ENCODE measurements at regions not wholly inside any gene's neighbourhood (a gene's known extent, or its start where the extent isn't known, plus 50 kb on each side); places are given as distances from the start of the nearest gene placed in this dataset.

GRCh38 chr6:74752303-74752702 lies 453.6 kb downstream of the COL12A1 start:
- Histone ChIP-seq H3K4me1 (ENCODE audit: control insufficient read depth, insufficient read depth, low read length) (no peaks in the 10 kb centered on the region), H3K27ac (ENCODE audit: low read length) (no peak overlapping the region), H3K27me3 (ENCODE audit: control insufficient read depth, insufficient read depth, low read length) (no peaks in the 10 kb centered on the region), H3K9me3 (ENCODE audit: control insufficient read depth, insufficient read depth, low read length) (no peaks in the 10 kb centered on the region), H3K4me3 (ENCODE audit: low read length) (no peak overlapping the region), H3K36me3 (ENCODE audit: control insufficient read depth, insufficient read depth, low read length) (no peaks in the 10 kb centered on the region)
- 89% methylated on average over 2 of the region's 3 CpGs for WGBS (ENCODE audit: insufficient coverage)
- H3K9me3 Mint-ChIP-seq = peaks cover 6 to 9% of the 10 kb centered on the region in 2 donors
- no peaks in the 10 kb centered on the region for H3K4me1 Mint-ChIP-seq
- TF ChIP-seq, protein P1, sequence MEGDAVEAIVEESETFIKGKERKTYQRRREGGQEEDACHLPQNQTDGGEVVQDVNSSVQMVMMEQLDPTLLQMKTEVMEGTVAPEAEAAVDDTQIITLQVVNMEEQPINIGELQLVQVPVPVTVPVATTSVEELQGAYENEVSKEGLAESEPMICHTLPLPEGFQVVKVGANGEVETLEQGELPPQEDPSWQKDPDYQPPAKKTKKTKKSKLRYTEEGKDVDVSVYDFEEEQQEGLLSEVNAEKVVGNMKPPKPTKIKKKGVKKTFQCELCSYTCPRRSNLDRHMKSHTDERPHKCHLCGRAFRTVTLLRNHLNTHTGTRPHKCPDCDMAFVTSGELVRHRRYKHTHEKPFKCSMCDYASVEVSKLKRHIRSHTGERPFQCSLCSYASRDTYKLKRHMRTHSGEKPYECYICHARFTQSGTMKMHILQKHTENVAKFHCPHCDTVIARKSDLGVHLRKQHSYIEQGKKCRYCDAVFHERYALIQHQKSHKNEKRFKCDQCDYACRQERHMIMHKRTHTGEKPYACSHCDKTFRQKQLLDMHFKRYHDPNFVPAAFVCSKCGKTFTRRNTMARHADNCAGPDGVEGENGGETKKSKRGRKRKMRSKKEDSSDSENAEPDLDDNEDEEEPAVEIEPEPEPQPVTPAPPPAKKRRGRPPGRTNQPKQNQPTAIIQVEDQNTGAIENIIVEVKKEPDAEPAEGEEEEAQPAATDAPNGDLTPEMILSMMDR (IDR thresholded peaks at IDR 0.05) = no peak
- no peaks in the 10 kb centered on the region for H3K36me3 Mint-ChIP-seq
- ATAC-seq (no peak), DNase-seq (no peak)
- no peak overlapping the region for H3K4me3 Mint-ChIP-seq
- H3K27me3 Mint-ChIP-seq (ENCODE audit: low read depth in 2 of 2) = no peaks in the 10 kb centered on the region
- intact Hi-C loops (cut with micrococcal nuclease) = no loop called here
- H3K27ac Mint-ChIP-seq = no peak overlapping the region

DNA sequence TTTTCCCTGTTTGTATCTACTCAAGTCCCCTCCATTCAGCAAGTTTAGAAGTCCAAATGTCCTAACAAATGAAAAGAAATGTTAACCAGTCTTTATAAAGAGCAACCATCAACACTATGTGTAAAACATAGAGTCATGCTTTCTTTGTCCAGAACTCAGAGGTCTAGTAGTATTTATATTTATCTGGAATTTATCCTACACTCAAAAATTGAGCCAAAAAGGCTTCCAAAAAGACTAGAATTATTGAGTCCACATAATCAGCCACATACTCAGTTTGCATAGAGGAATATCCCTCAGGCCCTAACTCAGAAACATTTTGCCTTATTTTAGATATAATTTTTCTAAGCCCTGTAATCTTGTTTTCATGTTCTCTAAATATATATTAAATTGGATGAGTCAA lies 455.0 kb downstream of the COL12A1 start:
- no peaks in the 10 kb centered on the region for H3K9me3 ChIP-seq (ENCODE audit: control insufficient read depth, insufficient read depth, low read length)
- DNase-seq (no peak), ATAC-seq (no peak)
- no peaks in the 10 kb centered on the region for H3K27me3 Mint-ChIP-seq (ENCODE audit: low read depth in 2 of 2)
- intact Hi-C loops (cut with micrococcal nuclease) = no loop called here
- no peaks in the 10 kb centered on the region for H3K4me1 ChIP-seq (ENCODE audit: control insufficient read depth, insufficient read depth, low read length)
- H3K27ac Mint-ChIP-seq = no peak overlapping the region
- H3K9me3 Mint-ChIP-seq = peaks cover 8 to 12% of the 10 kb centered on the region in 2 donors
- no peaks in the 10 kb centered on the region for H3K27me3 ChIP-seq (ENCODE audit: control insufficient read depth, insufficient read depth, low read length)
- H3K4me3 ChIP-seq (ENCODE audit: low read length) = no peak overlapping the region
- TF ChIP-seq, protein P1 (IDR thresholded peaks at IDR 0.05) = no peak
- no peaks in the 10 kb centered on the region for H3K36me3 ChIP-seq (ENCODE audit: control insufficient read depth, insufficient read depth, low read length)
- H3K36me3 Mint-ChIP-seq = no peaks in the 10 kb centered on the region
- H3K4me1 Mint-ChIP-seq = no peaks in the 10 kb centered on the region
- H3K27ac ChIP-seq (ENCODE audit: low read length) = no peak overlapping the region
- H3K4me3 Mint-ChIP-seq = no peak overlapping the region

DNA sequence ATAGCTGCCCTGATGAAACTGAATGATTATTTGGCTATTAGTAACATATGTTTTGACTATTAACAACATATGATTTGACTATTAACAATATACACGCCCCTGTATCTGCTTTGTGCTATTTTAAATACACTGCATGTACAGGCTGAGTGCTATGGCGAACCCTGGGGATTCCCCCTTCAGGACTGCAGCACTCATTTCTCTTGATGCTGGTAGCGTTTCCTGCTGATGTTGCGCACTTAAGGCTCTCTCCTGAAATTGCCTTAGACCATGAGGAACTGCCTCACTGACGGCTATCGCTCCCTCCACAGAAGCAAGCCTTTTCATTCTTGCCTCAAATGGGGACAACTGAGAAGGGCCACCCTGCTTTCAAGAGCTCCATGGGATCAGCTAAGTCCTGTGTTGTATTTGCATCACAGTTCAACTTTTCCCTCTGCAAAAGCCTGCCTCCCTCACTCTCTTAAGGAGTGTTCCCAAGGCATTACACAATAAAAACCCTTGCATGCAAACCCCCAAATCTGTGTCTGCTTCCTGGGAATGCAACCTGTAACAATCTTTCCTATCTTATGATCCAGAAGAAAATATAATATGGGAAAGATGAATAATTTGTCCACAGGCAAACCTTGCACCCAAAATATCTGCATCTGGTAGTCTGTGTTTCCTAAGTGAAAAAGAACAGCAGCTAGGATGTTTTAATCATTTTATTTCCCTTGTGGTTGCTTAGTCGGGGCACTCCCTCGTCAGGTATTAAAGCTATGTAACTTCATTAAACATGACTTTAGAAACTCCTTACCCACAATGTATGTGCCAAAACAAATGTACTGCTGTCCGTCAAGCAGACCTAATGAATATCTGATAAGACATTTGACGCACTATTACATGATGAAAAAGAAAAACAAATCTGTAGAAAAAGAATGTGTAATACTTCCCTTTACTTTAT lies 456.4 kb downstream of the COL12A1 start:
- H3K36me3 Mint-ChIP-seq = no peaks in the 10 kb centered on the region
- ATAC-seq = no peak
- H3K4me3 Mint-ChIP-seq = no peak overlapping the region
- H3K9me3 Mint-ChIP-seq = peaks cover 10 to 12% of the 10 kb centered on the region in 2 donors
- H3K36me3 ChIP-seq (ENCODE audit: control insufficient read depth, insufficient read depth, low read length) = no peaks in the 10 kb centered on the region
- no peaks in the 10 kb centered on the region for H3K27me3 Mint-ChIP-seq (ENCODE audit: low read depth in 2 of 2)
- no peaks in the 10 kb centered on the region for H3K9me3 ChIP-seq (ENCODE audit: control insufficient read depth, insufficient read depth, low read length)
- H3K4me3 ChIP-seq (ENCODE audit: low read length) = no peak overlapping the region
- no peaks in the 10 kb centered on the region for H3K4me1 Mint-ChIP-seq
- no peak for DNase-seq
- no peak overlapping the region for H3K27ac Mint-ChIP-seq
- no peaks in the 10 kb centered on the region for H3K4me1 ChIP-seq (ENCODE audit: control insufficient read depth, insufficient read depth, low read length)
- no peak overlapping the region for H3K27ac ChIP-seq (ENCODE audit: low read length)
- intact Hi-C loops (cut with micrococcal nuclease) = no loop called here
- H3K27me3 ChIP-seq (ENCODE audit: control insufficient read depth, insufficient read depth, low read length) = no peaks in the 10 kb centered on the region
- 54% methylated on average over 10 of the region's 10 CpGs for WGBS (ENCODE audit: insufficient coverage)
- TF ChIP-seq, protein P1 (IDR thresholded peaks at IDR 0.05) = no peak

- ATAC-seq (no peak), DNase-seq (no peak)
- H3K4me1 Mint-ChIP-seq = no peaks in the 10 kb centered on the region
- Histone ChIP-seq H3K9me3 (ENCODE audit: control insufficient read depth, insufficient read depth, low read length) (no peaks in the 10 kb centered on the region), H3K36me3 (ENCODE audit: control insufficient read depth, insufficient read depth, low read length) (no peaks in the 10 kb centered on the region), H3K4me3 (ENCODE audit: low read length) (no peak overlapping the region), H3K27ac (ENCODE audit: low read length) (no peak overlapping the region), H3K27me3 (ENCODE audit: control insufficient read depth, insufficient read depth, low read length) (no peaks in the 10 kb centered on the region), H3K4me1 (ENCODE audit: control insufficient read depth, insufficient read depth, low read length) (no peaks in the 10 kb centered on the region)
- no peaks in the 10 kb centered on the region for H3K36me3 Mint-ChIP-seq
- H3K9me3 Mint-ChIP-seq = peaks cover 6 to 8% of the 10 kb centered on the region in 2 donors
- intact Hi-C loops (cut with micrococcal nuclease) = no loop called here
- no peak overlapping the region for H3K27ac Mint-ChIP-seq
- TF ChIP-seq, protein P1 (IDR thresholded peaks at IDR 0.05) = no peak
- H3K4me3 Mint-ChIP-seq = no peak overlapping the region
- WGBS (ENCODE audit: insufficient coverage) = no CpG with 5 or more reads among the region's 1 CpG
- H3K27me3 Mint-ChIP-seq (ENCODE audit: low read depth in 2 of 2) = no peaks in the 10 kb centered on the region
Measured at GRCh38 chr6:74745670-74746069, 460.2 kb downstream of the COL12A1 start.
